A673 (cell line): ENCODE measurements at regions not wholly inside any gene's neighbourhood (a gene's known extent, or its start where the extent isn't known, plus 50 kb on each side); places are given as distances from the start of the nearest gene placed in this dataset.

ENCODE experiments used
- EZH2 ChIP-seq: fragments of 200-600 bp; sonication (generic); IDR thresholded peaks from 2 replicates; pipeline ENCODE4 v1.6.1; 2017; ENCODE audit warnings: borderline replicate concordance, low read depth, mild to moderate bottlenecking, mixed read lengths, antibody characterized with exemption, low read length; ENCODE audit not compliant: poor library complexity, severe bottlenecking
- TF ChIP-seq, protein P1 (sequence below): fragments of 300-800, 200-600 bp; sonication (generic); conservative IDR thresholded peaks from 2 replicates; pipeline ENCODE4 v1.5.1; 2017; ENCODE audit warnings: low read depth, mild to moderate bottlenecking, antibody characterized with exemption, low read length, moderate library complexity, mixed read lengths

DNA sequence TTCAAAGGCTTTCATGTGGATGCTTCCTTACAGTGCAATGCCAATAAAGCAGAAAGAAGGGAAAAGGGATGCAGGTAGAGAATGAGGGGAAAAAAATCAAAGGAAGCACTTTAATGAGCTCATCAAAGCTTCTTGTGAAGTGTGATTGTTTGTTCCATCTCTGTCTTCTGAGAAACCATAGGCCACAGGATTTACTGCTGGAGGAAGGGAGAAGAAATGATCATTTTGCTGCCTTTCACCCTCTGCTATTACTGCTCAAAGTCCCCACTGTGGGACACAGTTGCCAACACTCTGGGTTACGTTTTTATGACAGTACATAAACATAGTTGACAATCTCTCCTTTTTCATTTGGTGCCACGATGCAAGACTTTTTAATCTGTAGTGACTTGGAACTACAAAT is 558.0 kb upstream of the TECRL start:
- no peak for TF ChIP-seq EZH2
- TF ChIP-seq, protein P1, sequence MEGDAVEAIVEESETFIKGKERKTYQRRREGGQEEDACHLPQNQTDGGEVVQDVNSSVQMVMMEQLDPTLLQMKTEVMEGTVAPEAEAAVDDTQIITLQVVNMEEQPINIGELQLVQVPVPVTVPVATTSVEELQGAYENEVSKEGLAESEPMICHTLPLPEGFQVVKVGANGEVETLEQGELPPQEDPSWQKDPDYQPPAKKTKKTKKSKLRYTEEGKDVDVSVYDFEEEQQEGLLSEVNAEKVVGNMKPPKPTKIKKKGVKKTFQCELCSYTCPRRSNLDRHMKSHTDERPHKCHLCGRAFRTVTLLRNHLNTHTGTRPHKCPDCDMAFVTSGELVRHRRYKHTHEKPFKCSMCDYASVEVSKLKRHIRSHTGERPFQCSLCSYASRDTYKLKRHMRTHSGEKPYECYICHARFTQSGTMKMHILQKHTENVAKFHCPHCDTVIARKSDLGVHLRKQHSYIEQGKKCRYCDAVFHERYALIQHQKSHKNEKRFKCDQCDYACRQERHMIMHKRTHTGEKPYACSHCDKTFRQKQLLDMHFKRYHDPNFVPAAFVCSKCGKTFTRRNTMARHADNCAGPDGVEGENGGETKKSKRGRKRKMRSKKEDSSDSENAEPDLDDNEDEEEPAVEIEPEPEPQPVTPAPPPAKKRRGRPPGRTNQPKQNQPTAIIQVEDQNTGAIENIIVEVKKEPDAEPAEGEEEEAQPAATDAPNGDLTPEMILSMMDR = no peak
